AG04449 (cell line): ENCODE measurements at regions not wholly inside any gene's neighbourhood (a gene's known extent, or its start where the extent isn't known, plus 50 kb on each side); places are given as distances from the start of the nearest gene placed in this dataset.

ENCODE experiments used
- CTCF ChIA-PET: fragments of 350-600 bp; formaldehyde crosslinking; extraction: SDS; loops from one replicate; lab custom pipeline; 2021; ENCODE audit warnings: antibody characterized with exemption; lab: Yijun Ruan, JAX
- POLR2A ChIA-PET: fragments of 400-600, 350-600 bp; formaldehyde crosslinking; extraction: SDS; loops from one replicate; lab custom pipeline; 2020; ENCODE audit warnings: antibody characterized with exemption, inconsistent platforms; lab: Yijun Ruan, JAX
- DNase-seq: peaks from one replicate; pipeline ENCODE4 v3.0.0-alpha.2; 2010; ENCODE audit warnings: low read depth, low spot score
- H3K4me3 ChIP-seq: 2 replicates; pipeline ENCODE4 v1.5.1; 2011; ENCODE audit warnings: low read depth, mild to moderate bottlenecking, control low read depth, low read length
- CTCF ChIP-seq: IDR thresholded peaks from one replicate; pipeline ENCODE4 v1.5.1; 2011; ENCODE audit warnings: mild to moderate bottlenecking, moderate library complexity, low read length, control low read depth, inconsistent platforms; ENCODE audit not compliant: insufficient read depth; ENCODE audit errors: missing control alignments

GRCh38 chr14:104436741-104437701 lies 142.5 kb upstream of the C14orf180 start:
- H3K4me3 ChIP-seq = no peak overlapping the region
- no peak for DNase-seq
- ChIA-PET POLR2A (no interaction called here), CTCF (no interaction called here)
- no peak for TF ChIP-seq CTCF

- ChIA-PET CTCF (no interaction called here), POLR2A (no interaction called here)
- TF ChIP-seq CTCF = no peak
- DNase-seq = no peak
- H3K4me3 ChIP-seq = no peak overlapping the region
Observed at GRCh38 chr14:104437703-104438102, 141.9 kb upstream of the C14orf180 start.

GRCh38 chr14:104438166-104438887 lies 141.2 kb upstream of the C14orf180 start:
- TF ChIP-seq CTCF = no peak
- CTCF ChIA-PET = no interaction called here
- H3K4me3 ChIP-seq = no peak overlapping the region
- no peak for DNase-seq
- POLR2A ChIA-PET = no interaction called here

GRCh38 chr14:104439625-104440024 lies 139.9 kb upstream of the C14orf180 start:
- DNase-seq = no peak
- POLR2A ChIA-PET = no interaction called here
- TF ChIP-seq CTCF = no peak
- CTCF ChIA-PET = no interaction called here
- no peak overlapping the region for H3K4me3 ChIP-seq

- no peak for DNase-seq
- CTCF ChIA-PET = no interaction called here
- no peak overlapping the region for H3K4me3 ChIP-seq
- no peak for TF ChIP-seq CTCF
- POLR2A ChIA-PET = no interaction called here
Observed at GRCh38 chr14:104440297-104440956, 139.1 kb upstream of the C14orf180 start.
